CD4-positive, alpha-beta T cell treated with Interleukin-1 beta for 1 hour (primary cell): ENCODE measurements at regions not wholly inside any gene's neighbourhood (a gene's known extent, or its start where the extent isn't known, plus 50 kb on each side); places are given as distances from the start of the nearest gene placed in this dataset.

Source experiments
- DNase-seq, 2 donors: peaks; one replicate each; pipeline ENCODE4 v3.0.0-alpha.2; 2020 to 2022

DNA sequence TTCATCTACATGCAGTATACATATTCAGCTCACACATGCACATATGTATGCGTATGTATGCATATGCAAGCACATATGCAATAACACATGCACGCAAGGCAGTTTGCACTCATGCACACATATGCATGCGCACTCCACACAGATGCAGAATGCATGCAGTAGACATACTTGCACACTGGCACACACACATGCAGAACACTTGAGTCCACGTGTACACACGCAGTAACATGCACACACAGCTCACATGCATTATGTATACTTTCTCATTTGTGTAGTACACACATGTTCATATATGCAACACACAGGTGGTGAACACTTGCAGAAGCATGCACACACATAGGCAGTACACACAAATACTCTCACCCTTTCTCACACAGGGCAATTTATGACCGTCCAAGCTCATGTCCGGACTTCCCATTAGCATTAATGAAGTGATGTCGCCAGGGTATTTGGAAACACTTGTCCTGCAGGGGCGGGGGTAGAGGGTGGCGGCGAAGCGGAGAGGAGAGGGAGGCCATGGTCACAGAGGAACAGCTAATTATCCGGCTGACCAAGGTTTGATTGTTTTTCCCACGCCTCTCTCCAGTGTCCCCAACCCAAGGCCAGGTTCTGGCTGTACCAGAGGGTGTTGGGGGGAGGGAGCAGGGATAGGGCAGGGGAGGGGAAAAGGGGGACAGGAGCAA is 91.3 kb downstream of the VEGFA start:
- DNase-seq: no peak

DNA sequence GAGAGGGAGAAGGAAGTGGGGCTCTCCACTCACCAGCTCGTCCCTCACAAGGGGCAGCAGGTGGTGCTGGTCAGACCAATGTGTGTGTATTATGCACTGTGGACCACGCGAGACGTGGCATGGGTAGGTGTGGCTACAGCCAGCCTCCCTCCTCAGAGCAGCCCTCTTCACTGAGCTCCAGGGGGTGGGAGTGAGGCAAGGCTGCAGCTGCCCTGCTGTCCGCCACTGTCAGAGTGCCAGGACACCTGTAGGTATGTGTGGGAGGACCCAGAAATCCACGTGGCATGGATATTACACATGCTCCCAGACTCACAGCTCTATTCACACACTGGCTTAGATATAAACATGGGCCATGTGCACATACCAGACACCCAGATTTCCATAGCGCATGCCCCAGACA is 90.3 kb downstream of the VEGFA start:
- no peak for DNase-seq

DNA sequence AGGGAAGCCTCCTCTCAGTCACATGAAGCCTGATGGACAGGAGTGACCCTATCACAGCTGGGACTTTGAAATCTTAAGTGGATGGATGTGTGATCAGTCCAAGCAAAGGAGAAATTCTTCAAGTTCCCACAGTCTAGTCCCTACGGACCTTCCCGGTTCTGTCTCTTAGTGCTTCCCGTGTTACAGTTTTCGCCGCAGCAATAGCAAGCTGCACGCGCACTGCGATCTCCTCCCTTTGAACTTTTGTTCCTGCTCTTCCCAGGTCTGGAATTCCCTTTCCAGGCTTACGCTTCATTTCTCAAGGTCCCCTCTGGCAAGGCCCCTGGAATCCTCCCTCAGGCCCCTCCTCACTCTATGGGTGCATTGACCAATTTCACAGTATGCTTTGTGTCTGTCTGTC is 89.2 kb downstream of the VEGFA start:
- DNase-seq: no peak

DNA sequence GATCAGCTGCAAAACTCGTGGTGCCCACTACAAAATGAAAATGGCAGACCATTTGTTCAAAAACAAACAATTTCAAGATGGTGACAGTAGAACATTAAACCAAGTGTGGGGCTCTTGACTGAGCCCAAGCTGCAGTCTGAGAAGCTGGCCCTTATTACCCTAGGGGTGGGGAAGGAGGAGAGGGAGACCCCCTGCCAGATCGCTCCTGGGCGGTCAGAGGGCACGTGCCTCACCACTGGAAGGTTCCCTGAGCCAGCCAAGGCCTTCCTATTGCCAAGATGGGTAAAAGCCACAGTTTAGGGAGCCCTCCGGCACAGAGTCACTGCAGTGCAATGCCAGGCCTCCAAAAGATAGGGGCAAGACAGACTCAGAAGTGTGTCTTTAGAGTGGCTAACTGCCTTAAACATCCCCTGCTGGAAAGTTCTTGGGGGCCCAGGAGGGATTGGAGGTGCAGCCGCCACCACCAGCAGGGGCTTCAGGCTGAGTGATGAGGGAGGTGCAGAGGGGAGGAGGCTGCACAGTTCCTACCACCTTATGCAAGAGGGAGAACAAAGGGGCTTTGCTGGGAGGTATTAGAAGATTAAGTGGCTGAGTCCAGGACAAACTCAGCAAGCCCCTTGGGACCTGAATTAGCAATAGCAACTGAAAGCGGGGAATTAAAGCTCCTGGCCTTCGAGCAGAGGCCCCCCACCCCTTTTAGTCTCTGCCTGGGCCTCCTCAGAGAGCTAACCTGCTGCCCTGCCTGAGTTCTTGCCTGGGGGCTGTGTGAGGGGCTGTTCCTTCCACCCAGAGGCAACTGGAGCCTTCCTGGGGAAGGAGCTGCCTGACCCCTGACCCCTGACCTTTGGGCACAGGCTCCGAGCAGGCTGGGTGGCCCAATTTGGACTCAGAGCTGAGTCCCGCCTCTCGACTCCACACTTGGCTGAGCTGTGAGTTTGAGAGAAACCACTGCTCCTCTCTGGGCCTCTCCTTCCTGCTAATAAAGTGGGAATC is 88.4 kb downstream of the VEGFA start:
- DNase-seq: no peak

DNA sequence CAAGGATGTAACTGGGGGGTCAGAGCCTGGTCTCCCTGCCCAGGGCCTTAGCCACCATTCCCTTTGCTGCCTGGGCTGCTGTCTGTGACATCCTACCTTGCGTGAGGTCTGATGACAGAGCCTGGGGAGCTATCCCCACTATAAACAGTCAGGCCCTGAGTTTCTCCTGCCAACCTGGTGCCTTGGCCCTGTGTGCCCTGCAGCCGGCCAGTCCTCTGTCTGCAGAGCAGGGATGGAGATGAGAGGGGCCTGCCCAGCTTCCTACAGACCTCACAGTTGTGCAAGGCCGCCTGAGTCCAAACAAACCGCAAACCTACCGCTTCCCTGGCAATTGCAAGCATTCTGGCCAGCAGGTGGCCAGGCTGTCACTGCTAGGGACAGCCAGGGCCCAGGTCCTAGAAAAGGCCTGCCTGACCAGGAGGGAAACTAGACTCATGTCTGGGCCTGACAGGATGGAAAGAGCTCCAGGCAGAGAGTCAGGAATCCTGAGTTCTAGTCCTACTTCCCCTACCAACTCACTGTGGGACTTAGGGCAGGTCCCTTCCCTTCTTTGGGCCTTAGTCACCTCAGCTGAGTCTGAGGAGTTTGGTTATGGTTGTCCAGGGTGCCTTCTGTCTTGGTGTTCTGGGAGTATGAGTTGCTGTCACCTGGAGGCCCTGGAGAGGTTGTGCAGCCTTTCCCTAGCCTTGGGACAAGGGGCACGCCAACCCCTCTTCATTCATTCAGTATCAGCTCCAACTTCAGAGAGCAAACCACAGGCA is 86.2 kb downstream of the VEGFA start:
- DNase-seq: no peak

DNA sequence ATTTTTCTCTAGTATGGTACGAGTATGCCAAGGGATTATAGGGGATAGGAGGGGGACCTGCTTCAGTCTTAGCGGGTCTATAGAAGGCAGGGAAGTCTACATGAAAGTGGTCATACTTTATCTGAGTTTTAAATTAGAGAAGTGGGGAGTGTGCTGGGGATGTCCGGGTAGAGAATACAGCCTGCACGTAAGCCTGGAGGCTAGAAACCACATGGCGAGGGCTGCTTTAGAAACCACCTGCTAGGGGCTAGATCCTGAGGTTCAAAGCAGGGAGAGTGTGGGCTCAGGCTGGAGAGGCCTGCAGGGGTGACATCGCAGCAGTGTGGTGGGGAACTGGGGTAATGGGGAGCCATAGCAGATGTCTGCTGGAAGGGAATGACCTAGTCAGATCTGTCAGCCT is 85.2 kb downstream of the VEGFA start:
- DNase-seq: no peak

DNA sequence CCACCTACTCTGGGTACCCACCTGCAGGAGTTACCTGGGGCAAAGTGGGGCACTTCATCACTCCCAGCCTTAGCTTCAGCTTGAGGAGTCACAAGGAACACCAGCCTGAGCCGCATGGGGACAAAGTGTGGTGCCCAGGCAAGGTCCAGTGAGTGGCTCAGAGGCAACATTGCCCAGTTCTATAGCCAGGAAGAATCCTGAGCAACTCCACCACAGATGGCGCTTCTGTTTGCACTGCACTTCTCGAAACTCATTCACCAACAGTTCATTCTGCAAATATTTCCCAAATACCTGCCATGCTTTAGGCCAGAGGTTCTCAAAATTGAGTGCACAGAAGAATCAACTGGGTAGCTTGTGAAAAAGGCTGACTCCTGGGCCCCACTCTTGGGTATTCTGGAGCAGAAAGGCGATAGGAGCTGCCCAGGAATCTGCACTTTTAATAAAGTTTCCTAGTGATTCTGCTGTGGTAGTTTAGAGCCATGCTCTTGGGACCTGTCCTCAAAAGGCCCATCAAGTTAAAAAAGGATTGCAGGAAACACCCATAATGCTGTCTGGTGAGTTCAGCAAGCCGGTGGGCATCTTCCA is 83.1 kb downstream of the VEGFA start:
- no peak for DNase-seq

DNA sequence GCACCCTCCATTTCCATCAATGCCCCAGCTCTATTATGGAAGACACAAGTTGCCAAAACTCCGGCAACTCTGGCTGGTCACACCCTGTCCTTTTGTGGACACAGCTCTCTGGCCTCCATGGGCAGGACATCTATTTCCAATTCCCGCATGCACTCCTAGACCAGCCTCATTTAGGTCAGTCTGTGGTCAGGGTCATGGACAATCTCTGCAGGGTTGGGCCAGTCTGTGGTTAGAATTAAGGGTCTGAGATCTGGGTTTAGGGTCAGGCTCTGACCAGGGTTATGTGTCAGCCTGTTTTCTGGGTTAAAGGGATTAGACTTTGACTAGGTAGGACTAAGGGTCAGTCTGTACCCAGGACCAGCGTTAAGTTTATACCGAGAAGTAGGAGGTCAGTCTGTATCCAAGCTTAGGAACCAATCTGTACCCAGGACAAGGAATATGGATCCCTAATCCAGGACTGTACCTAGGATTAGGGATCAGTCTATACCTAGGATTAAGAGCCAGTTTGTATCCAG is 82.4 kb downstream of the VEGFA start:
- DNase-seq: no peak

DNA sequence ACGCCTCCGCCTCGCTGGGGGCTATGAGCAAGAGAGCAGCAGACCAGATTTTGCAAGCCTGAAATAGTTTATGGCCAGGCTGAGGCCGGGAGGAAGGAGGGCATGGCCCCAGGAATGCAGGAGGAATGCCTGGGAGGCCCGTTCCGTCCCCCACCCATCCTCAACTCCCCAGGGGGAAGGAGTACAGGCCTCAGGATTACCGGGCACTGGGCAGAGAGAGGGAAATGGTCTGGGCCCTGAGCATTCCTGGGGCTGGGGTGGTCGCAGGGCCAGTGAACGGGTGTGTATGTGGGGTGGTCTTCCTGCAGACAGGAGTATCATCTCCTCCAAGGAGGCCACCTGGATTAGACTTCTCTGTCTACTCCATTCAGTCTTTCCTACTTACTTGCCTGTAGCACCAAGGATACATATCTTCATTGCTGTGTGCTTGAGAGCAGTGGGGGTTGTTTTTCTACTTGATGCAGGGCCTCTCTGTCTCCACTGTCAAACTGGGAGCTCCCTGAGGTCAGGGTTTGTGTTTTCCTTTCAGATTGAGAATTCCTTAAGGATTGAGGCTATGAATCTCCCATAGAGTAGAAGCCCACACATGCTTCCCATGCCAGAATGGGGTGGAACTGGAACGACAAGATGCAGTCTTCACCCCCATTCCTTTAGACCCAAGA is 81.3 kb downstream of the VEGFA start:
- no peak for DNase-seq

DNA sequence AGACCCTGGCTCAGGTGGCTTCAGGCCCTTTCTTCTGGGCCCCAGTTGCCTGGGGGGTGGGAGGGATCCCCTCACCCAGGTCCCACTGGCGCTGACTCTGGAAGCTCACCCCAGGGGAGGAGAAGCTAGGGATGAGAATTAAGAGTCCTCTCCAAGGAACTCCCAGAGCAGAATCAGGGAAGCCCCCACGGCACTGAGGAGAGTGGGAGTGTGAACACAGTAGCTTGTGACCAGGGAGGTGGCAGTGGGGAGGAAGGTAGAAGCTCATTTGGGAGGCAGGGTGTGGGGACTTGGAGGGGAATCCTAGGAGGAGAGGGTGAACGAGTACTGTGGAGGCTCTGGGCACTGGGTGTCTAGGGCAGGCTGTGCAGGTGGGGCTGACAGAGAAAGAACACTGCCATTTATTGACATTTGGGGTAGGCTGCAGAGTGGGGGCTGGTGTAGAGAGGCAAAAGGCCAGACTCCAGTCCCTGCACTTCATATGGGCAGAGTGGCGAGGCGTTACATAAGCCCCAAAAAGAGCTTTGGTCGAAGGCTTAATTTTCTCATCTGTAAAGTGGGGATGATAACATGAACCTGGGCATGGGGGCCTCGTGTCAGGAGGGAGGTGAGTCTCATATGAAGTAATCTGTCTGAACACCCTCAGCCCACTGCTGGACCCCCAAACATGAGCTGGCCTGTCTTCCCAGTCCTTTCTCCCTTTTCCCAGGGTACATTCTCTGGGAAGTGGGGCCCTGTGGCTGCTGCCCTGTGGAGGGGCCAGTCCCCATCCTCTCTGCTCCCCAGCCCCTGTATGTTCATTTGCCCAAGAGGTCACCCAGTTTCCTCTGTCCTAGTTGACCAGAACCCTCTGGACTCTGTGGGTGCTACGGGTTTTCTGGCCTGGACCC is 80.5 kb downstream of the VEGFA start:
- DNase-seq: no peak

DNA sequence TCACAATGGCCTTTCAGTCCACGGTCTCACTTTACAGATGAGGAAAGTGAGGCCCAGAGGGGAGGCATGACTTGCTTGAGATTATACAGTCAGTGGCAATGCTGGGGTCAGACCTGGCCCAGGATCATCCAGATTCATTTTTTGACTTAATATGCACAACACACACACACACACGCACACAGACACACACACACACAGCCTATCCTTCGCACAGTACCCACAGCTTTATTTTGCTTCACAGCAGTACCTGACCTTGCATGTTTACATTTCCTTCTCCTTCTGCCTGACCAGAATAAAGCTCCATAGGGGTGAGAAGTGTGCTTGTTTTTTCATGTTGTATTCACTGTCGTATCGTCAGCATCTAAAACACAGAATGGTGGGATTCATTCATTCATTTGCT is 79.8 kb downstream of the VEGFA start:
- no peak for DNase-seq

DNA sequence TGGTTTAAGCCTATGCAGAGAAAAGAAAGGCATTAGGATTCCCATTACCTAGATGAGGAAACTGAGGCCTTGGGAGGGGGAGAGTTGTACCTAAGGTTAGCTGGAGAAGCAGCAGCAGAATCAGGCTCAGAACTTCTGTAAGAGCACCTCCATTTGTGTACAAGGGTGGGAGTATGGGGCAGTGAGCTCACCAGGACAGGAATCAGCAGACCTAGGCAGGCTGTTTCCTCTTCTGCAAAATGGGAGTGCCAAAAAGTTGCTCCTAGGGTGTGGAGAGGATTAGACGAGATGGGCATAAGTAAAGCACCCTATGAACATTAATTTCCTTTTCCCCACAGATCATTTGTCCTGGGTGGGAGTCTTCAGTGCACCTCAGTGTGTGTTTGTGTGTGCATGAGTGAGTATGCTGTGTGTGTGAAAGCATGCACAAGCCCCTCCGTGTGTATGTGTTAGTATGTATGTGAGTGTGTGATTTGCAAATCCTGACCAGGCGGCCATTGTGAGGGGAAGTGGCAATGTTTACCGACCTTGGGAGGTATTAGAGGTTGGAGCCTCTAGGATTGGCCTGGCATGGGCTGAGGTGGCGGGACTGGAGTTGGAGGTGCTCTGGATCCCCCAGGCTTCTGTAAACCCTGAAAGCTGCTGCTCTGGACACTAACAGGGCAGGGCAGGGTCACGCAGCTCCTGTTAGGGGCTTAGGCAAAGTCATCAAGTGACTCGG is 78.8 kb downstream of the VEGFA start:
- DNase-seq: no peak

DNA sequence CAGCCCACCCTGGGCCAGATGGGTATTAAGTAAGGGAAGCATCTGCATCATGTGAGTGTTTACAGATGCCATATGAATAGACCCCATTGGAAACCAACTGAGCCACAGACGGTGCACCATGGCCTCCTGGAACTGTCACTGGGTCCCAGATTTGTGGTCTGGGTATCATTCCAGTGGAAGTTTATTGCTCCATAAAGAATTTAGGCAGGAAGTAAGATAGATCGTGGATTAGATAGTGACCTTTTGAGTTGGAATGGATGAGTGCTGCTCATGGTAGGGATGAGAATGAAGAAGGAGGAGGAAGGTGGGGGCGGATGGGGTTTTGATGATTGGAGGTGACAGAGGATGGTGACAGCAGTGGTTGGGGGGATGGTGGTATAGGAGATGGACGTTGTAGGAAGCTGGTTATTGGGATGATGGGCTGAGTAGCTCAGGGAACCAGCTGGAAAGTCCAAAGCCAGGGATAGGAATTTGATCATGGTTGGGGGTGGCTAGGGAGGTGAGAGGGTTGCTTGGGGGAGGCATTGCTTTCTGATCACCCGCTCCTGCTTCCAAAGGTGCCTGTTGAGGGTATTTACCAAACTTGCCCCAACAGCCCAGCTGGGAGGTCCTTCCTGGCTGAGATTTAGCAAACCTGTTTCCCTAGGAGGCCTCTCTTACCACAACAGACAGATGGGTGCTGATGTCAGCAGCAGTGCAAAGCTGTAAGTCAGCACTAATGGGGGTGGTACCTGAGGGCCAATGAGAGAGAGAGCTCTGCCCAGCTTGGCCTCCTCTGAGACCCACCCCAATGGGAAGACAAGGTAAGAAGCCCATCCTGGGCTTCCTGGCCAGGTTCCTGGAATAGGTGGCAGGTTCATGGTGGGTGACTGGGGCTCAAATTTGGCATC is 78.0 kb downstream of the VEGFA start:
- no peak for DNase-seq

DNA sequence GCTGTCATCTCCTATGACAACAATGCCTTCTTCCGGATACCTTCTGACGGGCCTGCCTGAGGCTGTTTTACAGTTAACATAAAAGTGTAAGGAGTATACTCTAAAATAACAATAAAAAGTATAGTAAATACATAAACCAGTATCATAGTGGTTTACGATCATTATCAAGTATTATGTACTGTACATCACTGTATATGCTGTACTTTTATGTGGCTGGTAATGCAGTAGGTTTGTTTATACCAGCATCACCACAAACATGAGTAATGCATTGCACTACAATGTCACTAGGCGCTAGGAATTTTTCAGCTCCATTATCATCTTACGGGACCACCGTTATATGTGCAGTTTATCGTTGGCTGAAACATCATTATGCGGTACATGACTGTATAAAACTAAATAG is 76.5 kb downstream of the VEGFA start:
- DNase-seq: no peak

DNA sequence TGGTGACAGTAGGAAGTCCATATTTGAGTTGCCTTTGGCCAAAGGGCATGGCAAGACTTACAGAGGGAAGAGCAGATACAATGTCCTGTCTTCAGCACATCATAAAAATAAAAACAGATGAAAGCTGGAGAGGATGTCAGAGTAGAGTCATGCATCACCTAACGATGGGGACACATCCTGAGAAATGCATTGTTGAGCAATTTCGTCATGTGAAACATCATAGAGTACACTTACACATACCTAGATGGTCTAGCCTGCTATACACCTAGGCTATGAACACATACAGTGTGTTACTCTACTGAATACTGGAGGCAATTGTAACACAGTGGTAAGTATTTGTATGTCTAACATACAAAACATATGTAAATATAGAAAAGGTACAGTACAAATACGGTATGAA is 75.6 kb downstream of the VEGFA start:
- DNase-seq: no peak

DNA sequence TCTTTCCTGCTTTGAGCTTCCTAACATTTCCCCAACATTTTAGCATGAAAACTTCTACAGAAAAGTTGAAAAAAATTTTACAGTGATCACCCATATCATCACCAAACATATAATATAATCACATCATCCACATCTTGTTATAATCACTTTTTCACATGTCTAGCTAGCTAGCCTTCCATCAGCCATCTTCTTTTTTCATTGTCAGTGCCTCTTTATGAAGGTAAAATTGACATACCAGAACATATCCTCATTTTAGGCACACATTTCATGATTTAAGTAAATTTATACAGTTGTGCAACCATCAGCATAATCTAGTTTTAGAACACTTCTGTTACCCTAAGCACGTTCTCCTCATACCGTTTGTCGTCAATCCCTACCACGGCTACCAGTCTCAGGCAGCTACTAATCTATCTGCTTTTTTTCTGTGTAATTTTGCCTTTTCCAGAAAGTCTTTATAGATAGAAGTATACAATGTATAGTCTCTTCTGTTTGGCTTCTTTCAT is 73.7 kb downstream of the VEGFA start:
- no peak for DNase-seq

DNA sequence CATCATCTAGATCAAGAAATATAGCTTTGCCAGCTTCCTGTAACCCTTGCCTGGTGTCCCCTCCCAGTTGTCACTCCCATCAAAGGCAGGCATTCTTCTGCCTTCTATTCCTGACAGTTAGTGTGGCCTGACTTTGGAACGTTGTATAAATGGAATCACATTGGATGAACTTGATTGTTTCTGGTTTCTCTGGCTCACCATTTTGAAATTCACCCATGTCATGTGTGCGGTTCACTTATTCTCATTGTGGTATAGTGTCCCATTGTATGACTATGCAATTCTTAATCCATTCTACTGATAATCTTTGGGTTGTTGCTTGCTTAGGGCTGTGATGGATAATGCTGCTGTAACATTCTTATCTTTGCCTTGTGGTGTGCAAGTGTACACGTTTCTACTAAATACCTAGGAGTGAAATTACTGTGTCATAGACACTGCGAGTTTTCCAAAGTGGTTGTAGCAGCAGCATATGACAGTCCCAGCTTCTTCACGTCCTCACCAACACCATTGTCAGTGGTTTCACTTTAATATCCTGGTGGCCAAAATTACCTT is 73.2 kb downstream of the VEGFA start:
- no peak for DNase-seq

DNA sequence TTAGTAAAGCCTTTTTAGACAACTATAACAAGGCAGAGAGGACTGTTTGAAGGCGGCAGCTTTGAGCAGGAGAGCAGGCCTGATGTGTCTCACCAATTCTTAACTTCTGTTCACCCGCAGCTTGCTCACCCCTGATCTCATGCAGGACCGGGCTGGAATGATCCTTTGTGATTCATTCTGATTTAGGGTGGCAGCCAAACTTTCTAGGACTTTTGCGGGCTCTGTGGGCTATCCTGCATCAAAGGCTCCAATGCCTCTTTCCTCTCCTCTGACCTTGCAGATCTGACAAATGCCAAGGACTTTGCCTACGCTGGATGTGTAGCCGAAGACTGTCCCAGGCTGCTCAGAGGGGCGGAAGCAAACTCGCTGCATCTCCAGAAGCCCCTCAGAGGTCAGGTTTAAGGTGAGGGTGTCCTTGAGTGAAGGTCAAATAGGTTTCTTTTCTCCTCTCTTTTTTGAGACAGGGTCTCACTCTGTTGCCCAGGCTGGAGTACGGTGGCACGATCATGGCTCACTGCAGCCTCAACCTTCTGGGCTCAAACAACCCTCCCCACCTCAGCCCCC is 72.3 kb downstream of the VEGFA start:
- DNase-seq: no peak
